K562 (cell line): ENCODE measurements at regions not wholly inside any gene's neighbourhood (a gene's known extent, or its start where the extent isn't known, plus 50 kb on each side); places are given as distances from the start of the nearest gene placed in this dataset.

Source experiments
- EHMT2 ChIP-seq: fragments of 450-650 bp; IDR thresholded peaks from 2 replicates; pipeline ENCODE4 v1.6.1; 2018; ENCODE audit warnings: antibody characterized with exemption
- KAT8 ChIP-seq: fragments of 450-650 bp; IDR thresholded peaks from 2 replicates; pipeline ENCODE4 v1.6.1; 2016; ENCODE audit warnings: low read depth, mild to moderate bottlenecking
- YY1 ChIP-seq, 3 experiments: IDR thresholded peaks; 2 replicates each; pipeline ENCODE4 v1.6.1; 2011; ENCODE audit warnings: low read length in 2 of 3, mild to moderate bottlenecking in 2 of 3, moderate library complexity in 2 of 3, borderline replicate concordance in 1 of 3, control low read depth in 1 of 3, low read depth in 1 of 3; ENCODE audit not compliant: insufficient read depth in 3 of 3, insufficient replicate concordance in 2 of 3, control insufficient read depth in 1 of 3, insufficient read length in 1 of 3; ENCODE audit errors: extremely low read depth in 1 of 3
- ZC3H11A ChIP-seq: IDR thresholded peaks from 2 replicates; pipeline ENCODE4 v1.6.1; 2012; ENCODE audit warnings: low read depth, low read length, improper control_type of control experiment
- ZNF3 ChIP-seq: fragments of 250-450 bp; sonication (Bioruptor Pico); IDR thresholded peaks from 2 replicates; pipeline ENCODE4 v1.5.0; 2021; ENCODE audit warnings: mild to moderate bottlenecking, moderate library complexity

DNA sequence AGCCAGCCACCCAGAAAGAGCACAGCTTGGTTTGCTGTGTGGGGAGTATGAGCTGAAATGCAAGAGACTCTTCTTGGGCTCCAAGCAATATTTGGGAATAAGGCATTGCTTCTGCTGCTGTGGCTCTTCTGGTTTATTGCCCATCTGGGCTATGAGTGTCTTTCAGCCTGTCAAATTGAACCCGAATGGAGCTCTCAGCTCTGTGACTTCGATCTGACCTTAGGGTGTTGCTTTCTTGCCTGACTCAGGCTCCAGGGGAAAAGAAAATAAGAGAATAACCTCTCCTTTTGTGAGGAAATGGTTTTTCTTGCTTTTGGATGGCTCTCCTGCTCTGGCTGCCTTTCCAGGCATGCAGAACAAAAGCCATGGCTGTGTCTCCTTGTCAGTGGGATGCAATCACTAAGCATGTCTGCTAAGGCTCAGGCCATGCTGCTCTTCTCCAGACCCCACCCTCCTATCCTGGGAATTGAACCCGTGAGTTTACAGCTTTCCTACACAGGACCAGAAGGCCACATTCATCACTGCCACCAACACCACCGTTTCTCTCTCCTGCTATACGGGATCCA lies 169.4 kb upstream of the JAG1 start:
- TF ChIP-seq YY1 (IDR thresholded peaks at IDR 0.05; ENCODE audit: borderline replicate concordance in 1 of 3, control insufficient read depth in 1 of 3, extremely low read depth in 1 of 3, insufficient read depth in 3 of 3, insufficient read length in 1 of 3, insufficient replicate concordance in 2 of 3, low read depth in 1 of 3, low read length in 2 of 3) (no peak), ZNF3 (CRISPR knock-in tag) (no peak), EHMT2 (no peak), ZC3H11A (no peak), KAT8 (no peak)
